Heart left ventricle (tissue), 13 donors: ENCODE measurements at regions not wholly inside any gene's neighbourhood (a gene's known extent, or its start where the extent isn't known, plus 50 kb on each side); places are given as distances from the start of the nearest gene placed in this dataset.

Source experiments
- POLR2A ChIP-seq, 2 donors: fragments of 450-650 bp; IDR thresholded peaks; one replicate each; pipeline ENCODE4 v1.6.1; 2017; ENCODE audit warnings: antibody characterized with exemption in 2 of 2, mild to moderate bottlenecking in 2 of 2, moderate library complexity in 2 of 2
- TF ChIP-seq, protein P1 (sequence below), 12 donors: fragments of 200-600 bp; sonication (generic) in 4 of 12; IDR thresholded peaks; one replicate each; pipeline versions ENCODE4 v1.5.0 to v1.8.0; 2018 to 2022; ENCODE audit warnings: antibody characterized with exemption in 12 of 12, mild to moderate bottlenecking in 5 of 12
- donor health status: ischemic (EF 13 %, LVEDD 7.1; RV severe dilation, severe dysfunction).
- donor health status: DM: no; HTN: yes; CAD: no.
- donor health status: DM: no; HTN: no; CAD: no.
- donor health status: ischemic (EF 25% LVEDD 6.9; RV normal size, moderate dysfunction).
- donor health status: ischemic (EF 25% LVEDD 5.7; RV mildly dilated, moderate dysfunction).
- donor health status: ischemic (EF 35%, LVEDD 5.7; RV mildly dilated, moderate dysfunction).
- donor health status: nonischemic (EF 11% LVEDD 7.7; RV severe dilation, severe dysfunction).
- donor health status: DM: yes; HTN: yes; CAD: no.
- donor health status: PGD.
- donor health status: ischemic (EF 29% LVEDD 5.4; RV normal size, mild dysfunction).
- donor health status: nonischemic (EF 23%, LVEDD 6.1; RV moderate dilation, normal function).

DNA sequence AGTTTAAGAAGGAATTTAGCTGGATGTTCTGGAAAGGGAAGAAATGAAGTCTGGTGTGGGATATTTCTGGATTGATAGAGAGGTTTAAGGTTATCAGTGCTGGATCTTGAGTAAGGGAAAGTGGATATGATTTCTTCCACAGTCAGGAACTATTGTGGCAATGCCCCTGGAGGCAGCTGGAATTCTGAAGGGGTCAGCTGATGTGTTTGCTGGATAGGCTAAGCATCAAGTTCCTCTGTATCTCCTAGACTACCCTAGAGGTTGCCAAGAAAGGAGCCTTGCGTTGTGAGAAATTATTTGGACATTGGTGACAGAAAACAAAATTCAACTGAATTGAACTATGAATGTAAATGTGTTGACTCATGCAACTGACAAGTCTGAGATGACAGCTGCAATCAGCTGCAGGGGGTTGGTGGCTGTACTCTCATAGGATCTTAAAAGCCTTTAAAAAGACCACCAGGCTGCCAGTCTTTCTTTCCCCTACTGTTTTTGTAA is 244.4 kb downstream of the ATXN7L3B start:
- no peak for TF ChIP-seq POLR2A (IDR thresholded peaks at IDR 0.05)
- TF ChIP-seq, protein P1, sequence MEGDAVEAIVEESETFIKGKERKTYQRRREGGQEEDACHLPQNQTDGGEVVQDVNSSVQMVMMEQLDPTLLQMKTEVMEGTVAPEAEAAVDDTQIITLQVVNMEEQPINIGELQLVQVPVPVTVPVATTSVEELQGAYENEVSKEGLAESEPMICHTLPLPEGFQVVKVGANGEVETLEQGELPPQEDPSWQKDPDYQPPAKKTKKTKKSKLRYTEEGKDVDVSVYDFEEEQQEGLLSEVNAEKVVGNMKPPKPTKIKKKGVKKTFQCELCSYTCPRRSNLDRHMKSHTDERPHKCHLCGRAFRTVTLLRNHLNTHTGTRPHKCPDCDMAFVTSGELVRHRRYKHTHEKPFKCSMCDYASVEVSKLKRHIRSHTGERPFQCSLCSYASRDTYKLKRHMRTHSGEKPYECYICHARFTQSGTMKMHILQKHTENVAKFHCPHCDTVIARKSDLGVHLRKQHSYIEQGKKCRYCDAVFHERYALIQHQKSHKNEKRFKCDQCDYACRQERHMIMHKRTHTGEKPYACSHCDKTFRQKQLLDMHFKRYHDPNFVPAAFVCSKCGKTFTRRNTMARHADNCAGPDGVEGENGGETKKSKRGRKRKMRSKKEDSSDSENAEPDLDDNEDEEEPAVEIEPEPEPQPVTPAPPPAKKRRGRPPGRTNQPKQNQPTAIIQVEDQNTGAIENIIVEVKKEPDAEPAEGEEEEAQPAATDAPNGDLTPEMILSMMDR (IDR thresholded peaks at IDR 0.05) = no peak
